ENCODE measurements at regions not wholly inside any gene's neighbourhood (a gene's known extent, or its start where the extent isn't known, plus 50 kb on each side); places are given as distances from the start of the nearest gene placed in this dataset.
"Not testable (repeated sequence)": the region's sequence is repeated elsewhere in the genome, so short reads cannot be mapped to it uniquely, and the experiment has no call there.

GRCh38 chr2:2503864-2504418, 172.9 kb upstream of the MYT1L start:
- no peak for DNase-seq

- no peak for DNase-seq
Measured at GRCh38 chr2:2502201-2502549, 171.1 kb upstream of the MYT1L start.

DNA sequence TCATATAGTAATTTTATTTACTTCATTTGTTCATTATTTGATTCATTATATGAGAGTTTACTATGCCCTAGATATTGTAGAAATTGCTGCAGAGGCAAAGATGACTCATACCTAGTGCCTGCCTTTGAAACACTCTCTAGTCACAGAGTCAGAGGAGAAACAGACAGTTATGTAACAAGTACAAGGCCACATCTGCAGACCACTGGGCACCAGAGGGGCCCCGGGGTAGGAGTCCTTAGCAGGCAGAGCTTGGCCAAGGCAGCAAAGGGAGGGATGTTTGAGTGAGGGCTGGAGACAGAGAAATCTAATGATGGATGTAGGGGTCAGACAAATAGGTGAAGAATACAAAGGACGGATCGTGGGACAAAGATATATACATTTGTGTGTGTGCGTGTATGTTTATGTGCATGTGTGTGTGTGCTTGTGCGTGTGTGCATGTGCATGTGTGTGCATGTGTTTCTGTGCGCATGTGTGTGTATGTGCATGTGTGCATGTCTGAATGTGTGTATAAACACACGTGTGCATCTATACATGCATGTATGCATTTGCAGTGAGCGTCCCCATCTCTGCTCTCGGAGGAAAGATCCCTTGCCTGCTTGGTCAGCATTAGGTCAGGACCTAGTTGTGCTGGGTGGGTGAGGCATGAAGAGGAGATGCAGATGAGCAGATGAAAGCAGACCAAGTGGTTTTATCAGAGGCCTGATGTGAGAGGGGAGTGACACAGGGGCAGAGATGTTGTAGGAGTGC, 170.6 kb upstream of the MYT1L start:
- DNase-seq = no peak

DNA sequence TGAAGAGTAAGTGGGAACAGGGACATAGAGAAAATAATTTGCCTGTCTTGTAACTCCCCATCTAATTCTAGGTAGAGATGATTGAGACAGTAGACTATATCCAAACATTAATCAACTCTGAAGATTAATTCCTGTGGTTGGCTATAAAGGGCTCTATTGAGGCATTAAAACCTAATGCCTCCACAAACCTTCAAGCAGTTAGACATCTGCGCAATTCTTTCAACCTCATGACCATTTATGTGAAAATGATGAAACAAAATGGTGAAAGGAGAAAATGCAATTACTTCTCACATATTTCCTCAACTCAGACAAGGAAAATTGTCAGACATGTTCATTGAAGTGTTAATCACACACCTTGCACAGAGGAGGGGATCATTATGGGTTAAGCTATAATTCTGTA, 164.5 kb upstream of the MYT1L start:
- DNase-seq = no peak

GRCh38 chr2:2493496-2493895, 162.4 kb upstream of the MYT1L start:
- DNase-seq = no peak

GRCh38 chr2:2492800-2493199, 161.7 kb upstream of the MYT1L start:
- no peak for DNase-seq

DNA sequence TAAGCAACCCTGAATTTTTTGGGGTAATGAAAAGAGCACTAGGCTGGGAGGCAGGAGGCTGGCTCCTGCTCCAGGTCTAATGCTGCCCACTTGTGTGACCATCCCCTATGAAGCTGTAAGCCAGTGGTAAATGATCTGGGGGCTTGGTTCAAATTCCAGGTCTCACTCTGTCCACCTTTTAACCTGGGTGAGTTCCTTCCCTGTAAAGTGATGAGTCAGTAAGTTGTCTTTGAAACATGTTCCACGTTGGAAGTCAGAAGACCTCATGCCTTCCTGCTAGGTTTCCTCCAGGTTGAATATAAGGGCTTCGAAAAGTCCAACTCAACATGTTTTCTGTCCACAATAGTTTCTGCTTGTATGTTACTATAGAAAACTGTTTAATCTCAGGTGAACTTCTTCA, 160.9 kb upstream of the MYT1L start:
- DNase-seq = no peak

DNA sequence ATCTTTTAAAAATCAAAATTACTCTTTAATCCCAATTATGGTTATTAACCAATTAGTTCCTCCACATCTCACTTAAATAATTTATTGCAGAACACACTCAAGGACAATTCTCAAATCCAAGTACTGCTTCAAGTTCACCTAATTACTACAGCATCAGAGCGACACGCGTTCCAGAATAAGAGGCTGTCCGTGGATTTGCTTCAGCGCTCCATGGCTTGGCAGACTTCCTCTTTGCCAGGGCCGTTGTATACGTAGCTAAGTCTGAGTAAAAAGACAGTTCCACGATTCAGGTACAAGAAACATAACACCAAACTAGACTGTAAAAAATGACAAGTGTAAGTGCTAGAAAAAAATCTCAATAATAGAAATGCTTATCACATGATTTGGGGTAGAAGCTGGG, 153.2 kb upstream of the MYT1L start:
- no peak for DNase-seq

DNA sequence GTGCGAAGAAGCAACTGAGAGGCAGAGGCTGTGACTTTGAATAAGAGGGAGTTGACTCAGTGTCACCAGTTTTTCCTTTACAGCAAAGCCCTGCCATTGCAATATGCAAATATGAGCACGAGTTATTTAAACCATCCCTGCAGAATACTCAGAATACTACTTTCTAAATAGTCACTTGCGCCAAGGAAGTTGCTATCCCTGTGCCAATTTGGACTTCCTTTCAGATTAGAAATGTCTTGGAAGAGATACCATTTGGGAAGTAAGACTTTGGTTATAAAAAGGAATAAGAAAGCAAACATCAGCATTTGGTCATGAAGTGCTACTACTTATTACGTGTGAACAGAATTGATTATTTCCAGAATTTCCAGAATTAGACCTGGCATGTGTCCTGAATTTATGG, 151.8 kb upstream of the MYT1L start:
- DNase-seq = no peak

GRCh38 chr2:2472881-2473280, 141.8 kb upstream of the MYT1L start:
- DNase-seq = no peak

GRCh38 chr2:2472044-2472443, 141.0 kb upstream of the MYT1L start:
- no peak for DNase-seq

- no peak for DNase-seq
Measured at GRCh38 chr2:2466534-2466933, 135.5 kb upstream of the MYT1L start.

GRCh38 chr2:2464643-2465042, 133.6 kb upstream of the MYT1L start:
- no peak for DNase-seq

DNA sequence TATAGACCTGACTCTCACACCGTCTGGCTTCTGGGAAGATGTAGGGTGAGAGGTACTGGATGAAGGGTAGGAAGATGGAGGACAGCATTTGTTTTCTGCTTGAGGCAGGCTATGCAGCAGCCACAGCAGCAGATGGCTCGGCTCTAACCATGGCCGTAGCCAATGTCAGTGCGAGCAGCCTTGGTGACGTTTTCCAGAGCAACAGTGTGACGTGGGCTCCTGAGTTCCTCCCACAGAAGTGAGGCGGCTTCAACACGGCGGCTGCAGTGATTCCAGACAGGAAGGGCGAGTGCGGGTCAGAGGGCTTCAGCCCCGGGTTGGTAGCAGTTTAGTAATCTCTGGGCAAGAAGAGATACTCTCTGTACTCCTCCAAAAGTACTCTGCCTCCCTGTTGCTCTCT, 133.0 kb upstream of the MYT1L start:
- no peak for DNase-seq

GRCh38 chr2:2456721-2457120, 125.6 kb upstream of the MYT1L start:
- no peak for DNase-seq

- DNase-seq = no peak
Measured at GRCh38 chr2:2455151-2455550, 124.1 kb upstream of the MYT1L start.

- no peak for DNase-seq
Measured at GRCh38 chr2:2452961-2453360, 121.9 kb upstream of the MYT1L start.

DNA sequence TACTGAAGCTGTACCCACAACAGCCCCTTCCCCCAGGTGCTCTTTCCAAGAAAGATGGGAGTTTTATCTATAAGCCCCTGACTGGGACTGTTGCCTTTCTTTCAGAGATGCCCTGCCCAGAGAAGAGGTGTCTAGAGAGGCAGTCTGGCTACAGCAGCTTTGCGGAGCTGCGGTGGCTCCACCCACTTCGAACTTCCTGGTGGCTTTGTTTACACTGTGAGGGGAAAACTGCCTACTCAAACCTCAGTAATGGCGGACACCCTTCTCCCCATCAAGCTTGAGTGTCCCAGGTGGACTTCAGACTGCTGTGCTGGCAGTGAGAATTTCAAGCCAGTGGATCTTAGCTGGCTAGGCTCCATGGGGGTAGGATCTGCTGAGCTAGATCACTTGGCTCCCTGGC, 120.2 kb upstream of the MYT1L start:
- DNase-seq = not testable (repeated sequence)

DNA sequence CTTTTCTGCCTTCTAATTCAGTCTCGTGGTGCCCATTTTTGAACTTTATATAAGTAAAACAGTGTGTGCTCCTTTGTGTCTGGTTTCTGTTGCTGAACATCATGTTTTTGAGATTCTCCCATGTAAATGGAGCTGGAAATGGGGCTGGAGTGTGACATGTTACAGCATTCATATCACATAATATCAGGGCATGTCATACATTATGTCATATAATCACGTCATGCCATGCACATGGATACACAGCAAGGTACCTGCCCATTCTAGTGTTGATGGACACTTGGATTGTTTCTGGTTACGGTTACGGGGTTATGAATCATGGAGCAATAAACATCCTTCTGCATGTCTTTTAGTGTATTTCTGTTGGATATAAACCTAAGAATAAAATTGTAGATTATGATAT, 117.1 kb upstream of the MYT1L start:
- DNase-seq = no peak

DNA sequence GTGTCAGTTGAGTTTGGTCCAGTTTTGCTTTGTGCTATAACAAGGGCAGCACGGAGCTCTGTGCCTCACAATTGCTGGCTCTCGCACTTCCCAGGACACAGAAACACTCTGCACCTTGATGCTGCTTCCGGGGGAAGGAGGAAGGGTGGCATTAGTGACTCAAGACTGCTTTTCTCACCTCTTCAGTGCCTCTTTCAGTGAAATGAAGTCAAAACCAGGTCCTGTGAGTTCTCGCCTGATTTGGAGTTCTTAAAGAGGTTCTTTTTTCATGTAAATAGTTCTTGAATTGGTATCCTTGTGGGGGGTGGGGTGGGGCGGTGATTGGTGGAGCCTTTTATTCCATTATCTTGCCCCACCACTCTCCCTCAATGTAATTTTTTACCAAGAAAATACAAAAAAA, 91.5 kb upstream of the MYT1L start:
- DNase-seq = no peak

DNA sequence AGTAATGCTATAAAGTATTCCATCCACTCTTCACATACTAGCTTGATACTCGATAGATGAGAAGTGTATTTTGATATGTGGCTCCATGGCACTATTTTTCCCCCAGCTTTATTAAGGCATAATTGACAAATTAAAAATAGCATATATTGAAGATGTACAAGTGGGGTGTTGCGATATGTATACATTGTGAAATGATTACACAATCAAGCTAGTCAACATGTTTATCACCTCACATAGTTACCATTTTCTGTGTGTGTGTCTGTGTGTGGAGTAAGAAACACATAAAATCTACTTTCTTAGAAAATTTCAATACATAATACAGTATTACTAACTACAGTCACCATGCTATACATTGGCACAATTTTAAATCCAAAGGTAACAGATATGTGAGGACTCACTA, 82.5 kb upstream of the MYT1L start:
- no peak for DNase-seq

DNA sequence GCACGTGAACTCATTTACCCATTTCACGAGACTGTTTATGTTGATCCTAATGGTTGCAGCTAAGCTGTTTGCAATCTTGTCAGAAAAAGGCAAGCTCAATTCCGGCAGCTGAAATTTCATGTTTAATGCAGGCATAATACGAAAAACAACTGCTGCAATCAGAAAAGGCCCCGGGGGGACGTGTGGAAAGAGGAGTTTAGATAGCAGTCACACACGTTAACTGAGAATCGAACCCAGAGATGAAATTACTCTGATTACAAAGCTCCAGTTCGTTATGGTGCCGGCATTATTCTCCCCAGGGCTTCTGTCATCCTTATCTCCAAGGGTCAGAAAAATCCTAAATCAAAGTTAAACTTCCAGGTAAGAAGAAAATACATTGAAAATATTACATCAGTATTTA, 79.9 kb upstream of the MYT1L start:
- DNase-seq = no peak

- DNase-seq = no peak
Measured at GRCh38 chr2:2409481-2409880, 78.4 kb upstream of the MYT1L start.

DNA sequence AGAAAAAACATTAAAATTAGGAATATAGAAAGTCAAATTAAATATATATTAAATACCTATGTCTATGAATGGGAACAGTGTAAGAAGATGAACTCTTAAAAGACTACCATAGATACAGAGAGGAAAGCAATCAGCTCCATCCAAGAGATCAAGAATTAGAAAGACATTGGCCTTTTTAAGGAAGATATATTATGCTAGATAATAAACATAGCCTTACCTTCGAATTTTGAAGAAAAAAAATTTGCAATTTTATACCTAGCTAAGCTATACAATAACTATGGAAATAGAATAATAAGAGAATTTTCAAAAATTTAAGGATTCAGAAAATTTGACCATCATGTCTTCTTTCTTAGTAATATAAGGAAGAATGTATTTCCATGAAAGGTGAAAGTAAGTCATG, 74.7 kb upstream of the MYT1L start:
- DNase-seq = no peak

DNA sequence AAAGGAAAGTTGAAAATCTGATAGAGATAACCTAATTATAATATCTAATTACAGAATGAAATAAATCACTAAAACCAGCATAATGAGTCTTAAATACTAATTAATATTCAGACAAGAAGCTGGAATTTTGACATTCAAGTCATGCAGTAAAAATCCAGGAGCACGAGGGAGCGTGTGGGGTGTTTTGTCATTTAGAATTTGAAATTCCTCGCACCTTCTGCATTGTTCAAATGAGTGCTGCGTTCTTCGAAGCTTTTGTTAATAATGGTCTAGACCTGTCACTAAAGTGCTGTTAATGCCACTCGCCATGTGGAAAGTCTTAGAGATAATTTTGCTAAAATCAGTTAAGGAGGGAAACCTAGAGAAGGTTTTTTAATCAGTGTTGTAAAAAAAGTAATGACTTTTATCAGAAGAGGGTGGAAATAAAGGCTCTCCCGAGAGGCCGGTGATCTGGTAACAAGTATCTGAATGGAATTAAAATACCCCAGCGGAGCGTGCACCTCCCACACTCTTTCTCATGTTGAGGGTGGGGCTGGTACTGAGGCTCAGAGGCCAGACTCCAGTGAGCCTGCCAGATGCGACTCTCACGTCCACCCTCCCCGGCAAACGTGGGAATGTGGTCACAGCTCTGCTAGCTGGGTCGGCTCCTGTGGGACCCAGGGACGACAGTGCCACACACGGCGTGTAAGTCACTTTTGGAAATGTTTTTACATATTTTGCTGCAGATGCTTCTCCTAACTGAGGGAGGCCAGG, 69.4 kb upstream of the MYT1L start:
- DNase-seq = no peak

Measured in NCI-H1092 (cell line).